H9 (cell line): ENCODE measurements at regions not wholly inside any gene's neighbourhood (a gene's known extent, or its start where the extent isn't known, plus 50 kb on each side); places are given as distances from the start of the nearest gene placed in this dataset.

Source experiments
- DNase-seq: peaks from one replicate; pipeline ENCODE4 v3.0.0-alpha.2; 2017
- H2AFZ ChIP-seq: one replicate; pipeline ENCODE4 v1.6.1; 2013; ENCODE audit warnings: mild to moderate bottlenecking, low read length, control low read depth, moderate library complexity
- H2AK5ac ChIP-seq: 2 replicates; pipeline ENCODE4 v1.6.1; 2013; ENCODE audit warnings: low read length, control low read depth, mixed read lengths; ENCODE audit not compliant: insufficient read length
- H2BK120ac ChIP-seq: one replicate; pipeline ENCODE4 v1.6.1; 2013; ENCODE audit warnings: low read depth, mild to moderate bottlenecking, low read length, control low read depth, inconsistent platforms; ENCODE audit not compliant: poor library complexity, severe bottlenecking
- H2BK12ac ChIP-seq: 2 replicates; pipeline ENCODE4 v1.6.1; 2013; ENCODE audit warnings: low read length, control low read depth, mixed read lengths, low read depth; ENCODE audit not compliant: insufficient read length
- H2BK15ac ChIP-seq: 2 replicates; pipeline ENCODE4 v1.6.1; 2013; ENCODE audit warnings: low read depth, low read length, control low read depth
- H2BK20ac ChIP-seq: one replicate; pipeline ENCODE4 v1.6.1; 2013; ENCODE audit warnings: low read depth, mild to moderate bottlenecking, low read length, control low read depth, inconsistent platforms; ENCODE audit not compliant: poor library complexity, severe bottlenecking
- H2BK5ac ChIP-seq: 2 replicates; pipeline ENCODE4 v1.6.1; 2013; ENCODE audit warnings: low read length, control low read depth, mixed read lengths; ENCODE audit not compliant: insufficient read length
- H3K14ac ChIP-seq: 2 replicates; pipeline ENCODE4 v1.6.1; 2013; ENCODE audit warnings: low read length, control low read depth; ENCODE audit not compliant: insufficient read depth
- H3K18ac ChIP-seq: 2 replicates; pipeline ENCODE4 v1.6.1; 2013; ENCODE audit warnings: low read depth, mild to moderate bottlenecking, mixed read lengths, low read length, control low read depth; ENCODE audit not compliant: insufficient read length
- H3K23ac ChIP-seq: 2 replicates; pipeline ENCODE4 v1.6.1; 2013; ENCODE audit warnings: low read length, control low read depth, mixed read lengths, low read depth; ENCODE audit not compliant: insufficient read length
- H3K23me2 ChIP-seq: 2 replicates; pipeline ENCODE4 v1.6.1; 2013; ENCODE audit warnings: low read depth, mild to moderate bottlenecking, mixed read lengths, low read length, control low read depth; ENCODE audit not compliant: insufficient read length, poor library complexity, severe bottlenecking
- H3K27ac ChIP-seq: 2 replicates; pipeline ENCODE4 v1.5.1; 2013; ENCODE audit warnings: low read length, control low read depth, mixed read lengths, low read depth; ENCODE audit not compliant: insufficient read length
- H3K27me3 ChIP-seq: 2 replicates; pipeline ENCODE4 v1.6.1; 2013; ENCODE audit warnings: low read length, control low read depth, inconsistent platforms; ENCODE audit not compliant: insufficient read depth
- H3K4ac ChIP-seq: 2 replicates; pipeline ENCODE4 v1.6.1; 2013; ENCODE audit warnings: low read depth, mild to moderate bottlenecking, control low read depth, inconsistent platforms, low read length, moderate library complexity
- H3K4me1 ChIP-seq: 2 replicates; pipeline ENCODE4 v1.6.1; 2013; ENCODE audit warnings: low read length, control low read depth, inconsistent platforms; ENCODE audit not compliant: insufficient read depth
- H3K4me2 ChIP-seq: 2 replicates; pipeline ENCODE4 v1.6.1; 2013; ENCODE audit warnings: low read length, control low read depth, mixed read lengths; ENCODE audit not compliant: insufficient read length, insufficient read depth
- H3K56ac ChIP-seq: 2 replicates; pipeline ENCODE4 v1.6.1; 2013; ENCODE audit warnings: low read depth, mild to moderate bottlenecking, mixed read lengths, low read length, control low read depth; ENCODE audit not compliant: insufficient read length
- H3K79me1 ChIP-seq: 2 replicates; pipeline ENCODE4 v1.6.1; 2013; ENCODE audit warnings: low read depth, mild to moderate bottlenecking, moderate library complexity, low read length, control low read depth, inconsistent platforms; ENCODE audit not compliant: insufficient read depth, poor library complexity, severe bottlenecking
- H3K79me2 ChIP-seq: 2 replicates; pipeline ENCODE4 v1.6.1; 2013; ENCODE audit warnings: low read length, control low read depth, inconsistent platforms; ENCODE audit not compliant: insufficient read depth
- H3K9ac ChIP-seq: 2 replicates; pipeline ENCODE4 v1.6.1; 2013; ENCODE audit warnings: low read length, control low read depth, mixed read lengths; ENCODE audit not compliant: insufficient read length; ENCODE audit errors: extremely low read depth
- H3K9me3 ChIP-seq: one replicate; pipeline ENCODE4 v1.6.1; 2013; ENCODE audit warnings: low read depth, low read length, inconsistent platforms; ENCODE audit not compliant: control insufficient read depth
- H3T11ph ChIP-seq: one replicate; pipeline ENCODE4 v1.6.1; 2013; ENCODE audit warnings: mild to moderate bottlenecking, low read length, control low read depth, inconsistent platforms
- H4K20me1 ChIP-seq: one replicate; pipeline ENCODE4 v1.6.1; 2013; ENCODE audit not compliant: control insufficient read depth, insufficient read length, insufficient read depth
- H4K5ac ChIP-seq: 2 replicates; pipeline ENCODE4 v1.6.1; 2013; ENCODE audit warnings: low read depth, mild to moderate bottlenecking, mixed read lengths, low read length, control low read depth; ENCODE audit not compliant: insufficient read length
- H4K8ac ChIP-seq: replicated peaks from 2 replicates; pipeline ENCODE4 v1.6.1; 2013; ENCODE audit warnings: low read length, control low read depth, mixed read lengths, low read depth; ENCODE audit not compliant: insufficient read length
- H4K91ac ChIP-seq: 2 replicates; pipeline ENCODE4 v1.6.1; 2013; ENCODE audit warnings: low read depth, mild to moderate bottlenecking, moderate library complexity, mixed read lengths, low read length, control low read depth; ENCODE audit not compliant: insufficient read length
- H3K27ac Mint-ChIP-seq, 3 experiments: 2 replicates in 2 of 3; 3 replicates in 1 of 3; pipeline ENCODE4 v1.8.0; 2020 to 2021; ENCODE audit warnings: mixed read lengths in 3 of 3, mild to moderate bottlenecking in 1 of 3, moderate library complexity in 1 of 3
- H3K27me3 Mint-ChIP-seq: 2 replicates; pipeline ENCODE4 v1.8.0; 2021; ENCODE audit warnings: low read depth, mild to moderate bottlenecking, moderate library complexity, mixed read lengths
- H3K36me3 Mint-ChIP-seq, 3 experiments: 2 replicates in 2 of 3; 3 replicates in 1 of 3; pipeline ENCODE4 v1.8.0; 2020 to 2021; ENCODE audit warnings: low read depth in 3 of 3, mixed read lengths in 3 of 3; ENCODE audit not compliant: insufficient read depth in 1 of 3
- H3K4me1 Mint-ChIP-seq, 2 experiments: 2 replicates each; pipeline ENCODE4 v1.8.0; 2020; ENCODE audit warnings: mixed read lengths in 2 of 2
- H3K4me3 Mint-ChIP-seq, 2 experiments: 2 replicates in 1 of 2; 3 replicates in 1 of 2; pipeline ENCODE4 v1.8.0; 2020 to 2021; ENCODE audit warnings: mild to moderate bottlenecking in 2 of 2, mixed read lengths in 2 of 2, moderate library complexity in 1 of 2
- H3K9me3 Mint-ChIP-seq, 2 experiments: 2 replicates in 1 of 2; 3 replicates in 1 of 2; pipeline ENCODE4 v1.8.0; 2020; ENCODE audit warnings: mild to moderate bottlenecking in 2 of 2, mixed read lengths in 2 of 2, moderate library complexity in 1 of 2
- CTCF ChIP-seq: fragments of 200-600 bp; sonication (generic); conservative IDR thresholded peaks from 3 replicates; pipeline ENCODE4 v1.8.0; 2021; ENCODE audit warnings: antibody characterized with exemption, mild to moderate bottlenecking
- WGBS: extraction: QIAGEN DNeasy Blood & Tissue Kit; methylation state at CpG from one replicate; pipeline ENCODE4 v1.1.7; 2013; ENCODE audit warnings: missing lambda C conversion rate, low lambda C conversion rate, mixed read lengths; ENCODE audit not compliant: insufficient read length; ENCODE audit errors: extremely low coverage; 5-methylcytosine and 5-hydroxymethylcytosine counted together

DNA sequence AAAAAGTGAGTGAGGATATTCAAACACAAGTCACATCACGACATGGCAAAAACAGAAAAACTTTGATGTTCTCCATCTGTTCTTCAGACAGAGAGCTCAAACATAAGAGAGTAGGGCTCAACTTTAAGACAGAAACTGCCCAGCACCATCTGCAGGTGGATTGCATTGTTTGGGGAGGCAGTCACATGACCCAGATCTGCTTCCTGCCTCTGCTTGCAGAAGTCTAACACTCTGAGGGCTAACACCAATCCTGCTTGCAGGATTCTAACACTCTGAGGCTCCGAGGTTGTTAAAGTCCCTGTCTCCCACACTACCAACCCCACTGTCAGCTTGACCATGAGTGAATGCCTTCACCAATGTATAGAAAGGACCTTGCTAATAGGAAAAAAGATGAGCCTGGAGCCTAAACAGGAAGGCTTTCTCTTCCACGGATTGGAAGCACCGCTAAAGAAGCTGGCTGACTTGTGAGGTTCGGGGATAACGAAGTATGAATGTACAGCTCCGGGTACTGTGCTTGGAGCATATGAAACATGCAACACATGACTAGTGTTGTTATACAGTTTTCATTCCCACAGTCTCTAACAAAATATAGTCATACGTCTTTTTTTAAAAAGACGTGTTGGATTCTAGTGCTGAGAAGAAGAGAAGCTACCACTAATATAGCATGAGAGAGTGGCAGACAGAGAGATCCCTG, 176.6 kb upstream of the CREB1 start:
- Histone ChIP-seq H4K91ac (no peak overlapping the region), H3K4me1 (no peaks in the 10 kb centered on the region), H2AK5ac (no peak overlapping the region), H2BK12ac (no peak overlapping the region), H3K23me2 (no peaks in the 10 kb centered on the region), H3K27me3 (no peaks in the 10 kb centered on the region), H2BK20ac (no peak overlapping the region), H4K8ac (no peak overlapping the region), H3K14ac (no peak overlapping the region), H3K27ac (no peak overlapping the region), H2BK15ac (no peak overlapping the region), H3K23ac (no peak overlapping the region), H3K4me2 (no peak overlapping the region), H4K20me1 (no peaks in the 10 kb centered on the region), H2BK5ac (no peak overlapping the region), H3K56ac (no peak overlapping the region), H2BK120ac (no peak overlapping the region), H4K5ac (no peak overlapping the region), H3K79me2 (no peaks in the 10 kb centered on the region), H3K9me3 (no peaks in the 10 kb centered on the region), H3K4ac (no peak overlapping the region), H2AFZ (peak overlapping the region; percentile 49), H3K9ac (no peak overlapping the region), H3T11ph (no peak overlapping the region), H3K79me1 (no peaks in the 10 kb centered on the region), H3K18ac (no peak overlapping the region)
- Mint-ChIP-seq H3K4me3 (no peak overlapping the region), H3K4me1 (peaks cover 11 to 15% of the 10 kb centered on the region in 2 experiments), H3K27me3 (no peaks in the 10 kb centered on the region), H3K27ac (peak overlapping the region in 1 of 3 experiments; percentile 92; a peak in 1 of 7 replicates), H3K36me3 (peaks cover 0 to 2% (median 0%) of the 10 kb centered on the region in 3 experiments; a peak in 2 of 7 replicates), H3K9me3 (0 out of 5 replicates have a peak, but pooled peaks cover 0 to 4% of the 10 kb centered on the region in 2 experiments)
- TF ChIP-seq CTCF, result no peak
- no peak for DNase-seq
- WGBS, result no CpG with 5 or more reads among the region's 9 CpGs
